GM18517 (cell line): ENCODE measurements at regions not wholly inside any gene's neighbourhood (a gene's known extent, or its start where the extent isn't known, plus 50 kb on each side); places are given as distances from the start of the nearest gene placed in this dataset.
A peak's percentile ranks its signal among the peaks of the same experiment; 100 is the strongest.

Source experiments
- ATAC-seq: cut with Tn5 transposase; IDR thresholded peaks from one replicate; pipeline ENCODE4 v1.9.1; 2021; ENCODE audit warnings: mild to moderate bottlenecking, moderate library complexity; ENCODE audit not compliant: unreplicated experiment

GRCh38 chr18:64449434-64449833, 300.5 kb upstream of the LINC00305 start:
- no peak for ATAC-seq

- no peak for ATAC-seq
Observed at GRCh38 chr18:64444819-64445218, 295.9 kb upstream of the LINC00305 start.

- no peak for ATAC-seq
Observed at GRCh38 chr18:64438178-64438577, 289.3 kb upstream of the LINC00305 start.

GRCh38 chr18:64436111-64436510, 287.2 kb upstream of the LINC00305 start:
- ATAC-seq, result no peak

- no peak for ATAC-seq
Observed at GRCh38 chr18:64419156-64419555, 270.3 kb upstream of the LINC00305 start.

GRCh38 chr18:64416990-64417389, 268.1 kb upstream of the LINC00305 start:
- ATAC-seq, result no peak

GRCh38 chr18:64415218-64415617, 266.3 kb upstream of the LINC00305 start:
- ATAC-seq, result no peak

GRCh38 chr18:64410685-64411084, 261.8 kb upstream of the LINC00305 start:
- ATAC-seq, result no peak

- peak; percentile 52 for ATAC-seq
Observed at GRCh38 chr18:64409511-64409910, 260.6 kb upstream of the LINC00305 start.

- ATAC-seq, result no peak
Observed at GRCh38 chr18:64407606-64408005, 258.7 kb upstream of the LINC00305 start.

GRCh38 chr18:64405161-64405560, 256.3 kb upstream of the LINC00305 start:
- ATAC-seq, result no peak

GRCh38 chr18:64403784-64404503, 255.1 kb upstream of the LINC00305 start:
- ATAC-seq, result no peak

- ATAC-seq, result no peak
Observed at GRCh38 chr18:64402636-64403035, 253.7 kb upstream of the LINC00305 start.

GRCh38 chr18:64401268-64402060, 252.6 kb upstream of the LINC00305 start:
- ATAC-seq, result no peak

GRCh38 chr18:64399566-64399965, 250.7 kb upstream of the LINC00305 start:
- no peak for ATAC-seq

- no peak for ATAC-seq
Observed at GRCh38 chr18:64398320-64398719, 249.4 kb upstream of the LINC00305 start.

GRCh38 chr18:64392202-64392601, 243.3 kb upstream of the LINC00305 start:
- ATAC-seq, result no peak

- ATAC-seq, result no peak
Observed at GRCh38 chr18:64384101-64384500, 235.2 kb upstream of the LINC00305 start.

- peak; percentile 99 for ATAC-seq
Observed at GRCh38 chr18:64380117-64380516, 231.2 kb upstream of the LINC00305 start.

- ATAC-seq, result peak; percentile 21
Observed at GRCh38 chr18:64379662-64380061, 230.8 kb upstream of the LINC00305 start.

- no peak for ATAC-seq
Observed at GRCh38 chr18:64377446-64377845, 228.6 kb upstream of the LINC00305 start.

- no peak for ATAC-seq
Observed at GRCh38 chr18:64372850-64373249, 224.0 kb upstream of the LINC00305 start.
